Stimulated activated CD4-positive, alpha-beta T cell treated with anti-CD3 and anti-CD28 coated beads, TNF-alpha, amount 100 ng/mL, for 24 hours (primary cell): ENCODE measurements at regions not wholly inside any gene's neighbourhood (a gene's known extent, or its start where the extent isn't known, plus 50 kb on each side); places are given as distances from the start of the nearest gene placed in this dataset.
"Not testable (repeated sequence)": the region's sequence is repeated elsewhere in the genome, so short reads cannot be mapped to it uniquely, and the experiment has no call there.

Experiments
- DNase-seq, 3 experiments: peaks; one replicate each; pipeline ENCODE4 v3.0.0-alpha.2; 2020; ENCODE audit warnings: low read depth in 3 of 3

- DNase-seq = no peak
Observed at GRCh38 chr9:761176-761792, 80.2 kb upstream of the DMRT1 start.

GRCh38 chr9:761793-762560 is 79.5 kb upstream of the DMRT1 start:
- no peak for DNase-seq

- no peak for DNase-seq
Observed at GRCh38 chr9:763692-764091, 77.8 kb upstream of the DMRT1 start.

GRCh38 chr9:764105-764524 is 77.4 kb upstream of the DMRT1 start:
- peak in 1 of 3 experiments; percentile 12 for DNase-seq

GRCh38 chr9:764986-765385 is 76.5 kb upstream of the DMRT1 start:
- DNase-seq = no peak

- not testable (repeated sequence) for DNase-seq
Observed at GRCh38 chr9:767061-767561, 74.4 kb upstream of the DMRT1 start.

- no peak for DNase-seq
Observed at GRCh38 chr9:776086-776485, 65.4 kb upstream of the DMRT1 start.

GRCh38 chr9:777978-778377 is 63.5 kb upstream of the DMRT1 start:
- no peak for DNase-seq

GRCh38 chr9:784202-784601 is 57.3 kb upstream of the DMRT1 start:
- DNase-seq = no peak

- no peak for DNase-seq
Observed at GRCh38 chr9:784916-785315, 56.6 kb upstream of the DMRT1 start.

GRCh38 chr9:785997-786396 is 55.5 kb upstream of the DMRT1 start:
- DNase-seq = no peak

GRCh38 chr9:786405-786804 is 55.1 kb upstream of the DMRT1 start:
- DNase-seq = no peak

GRCh38 chr9:788777-789176 is 52.7 kb upstream of the DMRT1 start:
- no peak for DNase-seq
